Spleen (tissue), 11 donors: ENCODE measurements at regions not wholly inside any gene's neighbourhood (a gene's known extent, or its start where the extent isn't known, plus 50 kb on each side); places are given as distances from the start of the nearest gene placed in this dataset.

ENCODE experiments used
- DNase-seq: peaks from one replicate; pipeline ENCODE4 v3.0.0-alpha.2; 2020
- H3K27ac ChIP-seq, 8 donors: fragments of 200-600 bp; sonication (generic) in 7 of 8; 1 replicate in 4 of 8; 2 replicates in 4 of 8; pipeline versions ENCODE4 v1.5.0 to v1.8.0; 2016 to 2021; ENCODE audit warnings: inconsistent platforms in 4 of 8, mild to moderate bottlenecking in 4 of 8, moderate library complexity in 1 of 8
- H3K27me3 ChIP-seq, 7 donors: fragments of 200-600 bp; sonication (generic) in 6 of 7; replicated peaks in 1 of 7; 1 replicate in 4 of 7; 2 replicates in 3 of 7; pipeline versions ENCODE4 v1.5.0 to v1.8.0; 2016 to 2021; ENCODE audit warnings: inconsistent platforms in 3 of 7, mild to moderate bottlenecking in 1 of 7
- H3K36me3 ChIP-seq, 6 donors: fragments of 200-600 bp; sonication (generic) in 5 of 6; 1 replicate in 4 of 6; 2 replicates in 2 of 6; pipeline versions ENCODE4 v1.5.0 to v1.8.0; 2016 to 2021; ENCODE audit warnings: inconsistent platforms in 2 of 6
- H3K4me1 ChIP-seq, 6 donors: fragments of 200-600 bp; sonication (generic) in 5 of 6; 1 replicate in 3 of 6; 2 replicates in 3 of 6; pipeline versions ENCODE4 v1.5.0 to v1.8.0; 2016 to 2021; ENCODE audit warnings: inconsistent platforms in 3 of 6
- H3K4me3 ChIP-seq, 8 donors: fragments of 200-600 bp; sonication (generic) in 7 of 8; 1 replicate in 4 of 8; 2 replicates in 4 of 8; pipeline versions ENCODE4 v1.5.0 to v1.8.0; 2016 to 2021; ENCODE audit warnings: inconsistent platforms in 4 of 8, mild to moderate bottlenecking in 4 of 8, moderate library complexity in 2 of 8
- H3K9me3 ChIP-seq, 8 donors: fragments of 200-600 bp; sonication (generic) in 7 of 8; 1 replicate in 4 of 8; 2 replicates in 4 of 8; pipeline versions ENCODE4 v1.5.0 to v1.8.0; 2016 to 2021; ENCODE audit warnings: inconsistent platforms in 4 of 8
- CTCF ChIP-seq, 11 experiments: fragments of 200-600 bp in 7 of 11; fragments of 450-650 bp in 4 of 11; sonication (generic) in 4 of 11; IDR thresholded peaks in 8 of 11; conservative IDR thresholded peaks in 3 of 11; 1 replicate in 7 of 11; 2 replicates in 4 of 11; pipeline versions ENCODE4 v1.4.0 to v1.8.0; 2016 to 2021; ENCODE audit warnings: antibody characterized with exemption in 11 of 11, inconsistent platforms in 4 of 11, mild to moderate bottlenecking in 1 of 11
- POLR2A ChIP-seq, 3 donors: fragments of 450-650 bp; IDR thresholded peaks; one replicate each; pipeline ENCODE4 v1.5.1; 2017; ENCODE audit warnings: antibody characterized with exemption in 3 of 3, mild to moderate bottlenecking in 1 of 3
- POLR2AphosphoS5 ChIP-seq, 3 donors: sonication (generic); formaldehyde crosslinking; IDR thresholded peaks; one replicate each; pipeline ENCODE4 v1.5.1; 2017; ENCODE audit warnings: antibody characterized with exemption in 3 of 3
- WGBS, 5 donors: extraction: QIAGEN DNeasy Blood & Tissue Kit in 3 of 5; methylation state at CpG; one replicate each; pipeline versions ENCODE4 v1.1.5 to v1.1.7; 2013 to 2018; 5-methylcytosine and 5-hydroxymethylcytosine counted together
- intact Hi-C: fragments of 100-400 bp; cut with DNase I; formaldehyde crosslinking; loops from one replicate; pipeline ENCODE4 v1.15.0; 2023; ENCODE audit warnings: low total_unique reads
- donor health status: healthy with polysubstance abuse.
- donor health status: DM: no; HTN: no; CAD: no; lungs with moderate emphysema.
- donor health status: DM: no; HTN: no; CAD: no.
- donor health status: Bipolar disorder and iron deficiency.
- donor health status: healthy.
- donor health status: DM: no; HTN: no; CAD: no.
- donor health status: DM: yes; HTN: yes; CAD: no.

GRCh38 chr18:69186162-69186561, 214.5 kb upstream of the DOK6 start:
- intact Hi-C loops: no loop called here
- Histone ChIP-seq H3K27me3 (no peaks in the 10 kb centered on the region), H3K27ac (no peak overlapping the region), H3K4me3 (no peak overlapping the region), H3K9me3 (no peaks in the 10 kb centered on the region), H3K36me3 (no peaks in the 10 kb centered on the region), H3K4me1 (no peaks in the 10 kb centered on the region)
- no peak for DNase-seq
- TF ChIP-seq POLR2A (IDR thresholded peaks at IDR 0.05) (no peak), POLR2AphosphoS5 (IDR thresholded peaks at IDR 0.05) (no peak), CTCF (IDR thresholded peaks at IDR 0.05 in 8 of 11, conservative IDR thresholded peaks at IDR 0.05 in 3 of 11) (no peak)

GRCh38 chr18:69196336-69196735, 204.4 kb upstream of the DOK6 start:
- Histone ChIP-seq H3K36me3 (no peaks in the 10 kb centered on the region), H3K27ac (no peak overlapping the region), H3K4me1 (no peaks in the 10 kb centered on the region), H3K4me3 (no peak overlapping the region), H3K9me3 (no peaks in the 10 kb centered on the region), H3K27me3 (no peaks in the 10 kb centered on the region)
- TF ChIP-seq POLR2AphosphoS5 (IDR thresholded peaks at IDR 0.05) (no peak), POLR2A (IDR thresholded peaks at IDR 0.05) (no peak), CTCF (IDR thresholded peaks at IDR 0.05 in 8 of 11, conservative IDR thresholded peaks at IDR 0.05 in 3 of 11) (no peak)
- intact Hi-C loops: no loop called here
- 64 to 80% (median 68%) methylated on average over 3 of the region's 3 CpGs for WGBS, 5 donors
- DNase-seq: no peak

- H3K36me3 ChIP-seq: no peaks in the 10 kb centered on the region
- H3K27ac ChIP-seq: no peak overlapping the region
- DNase-seq: no peak
- no peaks in the 10 kb centered on the region for H3K27me3 ChIP-seq
- H3K9me3 ChIP-seq: no peaks in the 10 kb centered on the region
- H3K4me1 ChIP-seq: no peaks in the 10 kb centered on the region
- WGBS, 5 donors: 67 to 77% (median 72%) methylated on average over 1 of the region's 1 CpG
- intact Hi-C loops: no loop called here
- TF ChIP-seq CTCF (IDR thresholded peaks at IDR 0.05 in 8 of 11, conservative IDR thresholded peaks at IDR 0.05 in 3 of 11) (no peak), POLR2AphosphoS5 (IDR thresholded peaks at IDR 0.05) (no peak), POLR2A (IDR thresholded peaks at IDR 0.05) (no peak)
- no peak overlapping the region for H3K4me3 ChIP-seq
Observed at GRCh38 chr18:69205925-69206324, 194.8 kb upstream of the DOK6 start.

GRCh38 chr18:69208545-69208944, 192.1 kb upstream of the DOK6 start:
- H3K4me3 ChIP-seq: no peak overlapping the region
- H3K9me3 ChIP-seq: no peaks in the 10 kb centered on the region
- H3K36me3 ChIP-seq: no peaks in the 10 kb centered on the region
- H3K4me1 ChIP-seq: no peaks in the 10 kb centered on the region
- no peaks in the 10 kb centered on the region for H3K27me3 ChIP-seq
- intact Hi-C loops: no loop called here
- no peak for DNase-seq
- 84 to 92% (median 92%) methylated on average over 2 of the region's 2 CpGs for WGBS, 5 donors
- no peak overlapping the region for H3K27ac ChIP-seq
- no peak for TF ChIP-seq POLR2AphosphoS5 (IDR thresholded peaks at IDR 0.05)
- no peak for TF ChIP-seq POLR2A (IDR thresholded peaks at IDR 0.05)
- TF ChIP-seq CTCF (IDR thresholded peaks at IDR 0.05 in 8 of 11, conservative IDR thresholded peaks at IDR 0.05 in 3 of 11): no peak
